ENCODE measurements at regions not wholly inside any gene's neighbourhood (a gene's known extent, or its start where the extent isn't known, plus 50 kb on each side); places are given as distances from the start of the nearest gene placed in this dataset.

DNA sequence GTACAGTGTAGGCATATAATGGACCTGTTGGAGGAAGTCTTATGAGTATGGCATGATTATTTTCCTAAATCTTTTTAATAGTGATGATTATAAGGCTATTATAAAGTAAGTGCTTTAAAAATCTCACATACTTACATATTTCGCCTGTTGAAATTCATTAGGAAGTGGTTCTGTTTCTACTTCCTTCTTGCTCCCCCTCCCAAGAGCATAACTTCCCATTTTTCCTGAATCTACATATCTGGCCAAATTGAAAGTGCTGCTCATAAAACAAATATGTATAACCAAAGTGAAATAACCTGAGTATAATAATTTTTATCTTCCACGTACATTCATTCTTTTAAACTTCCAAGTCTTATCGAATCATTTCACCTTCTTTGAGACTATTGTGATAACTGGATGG lies 455.6 kb upstream of the SEL1L start:
- TF ChIP-seq, protein P1, sequence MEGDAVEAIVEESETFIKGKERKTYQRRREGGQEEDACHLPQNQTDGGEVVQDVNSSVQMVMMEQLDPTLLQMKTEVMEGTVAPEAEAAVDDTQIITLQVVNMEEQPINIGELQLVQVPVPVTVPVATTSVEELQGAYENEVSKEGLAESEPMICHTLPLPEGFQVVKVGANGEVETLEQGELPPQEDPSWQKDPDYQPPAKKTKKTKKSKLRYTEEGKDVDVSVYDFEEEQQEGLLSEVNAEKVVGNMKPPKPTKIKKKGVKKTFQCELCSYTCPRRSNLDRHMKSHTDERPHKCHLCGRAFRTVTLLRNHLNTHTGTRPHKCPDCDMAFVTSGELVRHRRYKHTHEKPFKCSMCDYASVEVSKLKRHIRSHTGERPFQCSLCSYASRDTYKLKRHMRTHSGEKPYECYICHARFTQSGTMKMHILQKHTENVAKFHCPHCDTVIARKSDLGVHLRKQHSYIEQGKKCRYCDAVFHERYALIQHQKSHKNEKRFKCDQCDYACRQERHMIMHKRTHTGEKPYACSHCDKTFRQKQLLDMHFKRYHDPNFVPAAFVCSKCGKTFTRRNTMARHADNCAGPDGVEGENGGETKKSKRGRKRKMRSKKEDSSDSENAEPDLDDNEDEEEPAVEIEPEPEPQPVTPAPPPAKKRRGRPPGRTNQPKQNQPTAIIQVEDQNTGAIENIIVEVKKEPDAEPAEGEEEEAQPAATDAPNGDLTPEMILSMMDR (IDR thresholded peaks at IDR 0.05): no peak
- Histone ChIP-seq H3K4me3 (no peak overlapping the region), H3K9me3 (no peaks in the 10 kb centered on the region), H3K27me3 (peaks cover 8% of the 10 kb centered on the region), H3K4me1 (no peaks in the 10 kb centered on the region), H3K27ac (no peak overlapping the region), H3K36me3 (no peaks in the 10 kb centered on the region)
- ATAC-seq: no peak
- intact Hi-C loops (cut with DNase I): no loop called here
- no peak for DNase-seq

- H3K4me1 ChIP-seq: no peaks in the 10 kb centered on the region
- no peaks in the 10 kb centered on the region for H3K9me3 ChIP-seq
- peaks cover 8% of the 10 kb centered on the region for H3K27me3 ChIP-seq
- DNase-seq: no peak
- ATAC-seq: peak; percentile 81
- intact Hi-C loops (cut with DNase I): no loop called here
- no peaks in the 10 kb centered on the region for H3K36me3 ChIP-seq
- TF ChIP-seq, protein P1 (IDR thresholded peaks at IDR 0.05): peak; percentile 87
- no peak overlapping the region for H3K27ac ChIP-seq
- no peak overlapping the region for H3K4me3 ChIP-seq
Observed at GRCh38 chr14:81990312-81990761, 456.7 kb upstream of the SEL1L start.

- H3K4me1 ChIP-seq: no peaks in the 10 kb centered on the region
- no peaks in the 10 kb centered on the region for H3K36me3 ChIP-seq
- H3K27ac ChIP-seq: no peak overlapping the region
- ATAC-seq (no peak), DNase-seq (no peak)
- no peak overlapping the region for H3K4me3 ChIP-seq
- H3K27me3 ChIP-seq: peaks cover 8% of the 10 kb centered on the region
- intact Hi-C loops (cut with DNase I): no loop called here
- H3K9me3 ChIP-seq: no peaks in the 10 kb centered on the region
- TF ChIP-seq, protein P1 (IDR thresholded peaks at IDR 0.05): peak; percentile 14
Observed at GRCh38 chr14:81991998-81992397, 458.3 kb upstream of the SEL1L start.

DNA sequence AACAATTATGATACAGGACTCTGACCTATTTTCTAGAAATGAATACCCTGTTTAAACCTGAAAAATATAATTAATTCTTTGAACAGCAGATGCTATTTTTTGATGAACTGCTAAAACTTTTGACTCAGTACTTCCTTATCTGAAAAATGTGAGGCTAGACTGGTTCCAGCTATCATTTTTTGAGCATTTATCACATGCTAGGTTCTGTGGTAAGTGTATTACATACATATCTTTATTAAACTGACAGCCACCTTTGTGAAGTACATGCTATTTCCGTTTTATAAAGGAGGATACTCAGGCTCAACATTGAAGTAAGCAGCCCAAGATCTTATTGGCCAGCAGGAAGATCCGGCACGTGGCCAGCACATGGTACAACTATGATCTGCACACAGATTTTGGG lies 459.8 kb upstream of the SEL1L start:
- TF ChIP-seq, protein P1 (IDR thresholded peaks at IDR 0.05): no peak
- Histone ChIP-seq H3K4me1 (no peaks in the 10 kb centered on the region), H3K9me3 (no peaks in the 10 kb centered on the region), H3K27ac (no peak overlapping the region), H3K4me3 (no peak overlapping the region), H3K36me3 (no peaks in the 10 kb centered on the region), H3K27me3 (no peaks in the 10 kb centered on the region)
- intact Hi-C loops (cut with DNase I): no loop called here
- DNase-seq: no peak
- ATAC-seq: no peak

GRCh38 chr14:82003426-82003825 lies 469.8 kb upstream of the SEL1L start:
- no peak for DNase-seq
- Histone ChIP-seq H3K27ac (no peak overlapping the region), H3K4me3 (no peak overlapping the region), H3K27me3 (no peaks in the 10 kb centered on the region), H3K36me3 (no peaks in the 10 kb centered on the region), H3K4me1 (no peaks in the 10 kb centered on the region), H3K9me3 (no peaks in the 10 kb centered on the region)
- intact Hi-C loops (cut with DNase I): no loop called here
- TF ChIP-seq, protein P1 (IDR thresholded peaks at IDR 0.05): no peak
- no peak for ATAC-seq

DNA sequence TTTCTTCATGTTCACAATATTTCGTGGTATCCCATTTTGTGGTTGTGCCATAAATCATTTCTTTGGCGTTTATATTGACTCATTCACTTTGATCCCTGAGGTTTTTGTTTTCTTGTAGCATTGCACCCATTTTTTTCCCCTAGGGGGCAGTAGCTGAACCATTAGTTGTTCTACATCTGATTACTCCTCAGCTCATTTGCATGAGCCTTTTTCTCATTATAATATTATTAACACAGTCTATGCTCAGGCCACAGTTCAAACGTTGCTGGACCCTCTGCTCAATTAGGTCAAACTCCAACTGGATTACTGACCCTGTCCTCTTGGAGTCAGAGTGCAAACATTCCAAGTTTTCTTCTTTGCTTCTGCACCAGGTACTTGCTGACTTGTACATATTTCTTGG lies 475.4 kb upstream of the SEL1L start:
- no peak for DNase-seq
- H3K4me3 ChIP-seq: no peak overlapping the region
- H3K9me3 ChIP-seq: no peaks in the 10 kb centered on the region
- no peaks in the 10 kb centered on the region for H3K4me1 ChIP-seq
- TF ChIP-seq, protein P1 (IDR thresholded peaks at IDR 0.05): peak; percentile 30
- H3K27me3 ChIP-seq: no peaks in the 10 kb centered on the region
- intact Hi-C loops (cut with DNase I): no loop called here
- no peak for ATAC-seq
- H3K27ac ChIP-seq: no peak overlapping the region
- H3K36me3 ChIP-seq: no peaks in the 10 kb centered on the region
